OCI-LY1 (cell line): ENCODE measurements at regions not wholly inside any gene's neighbourhood (a gene's known extent, or its start where the extent isn't known, plus 50 kb on each side); places are given as distances from the start of the nearest gene placed in this dataset.

Experiments used
- H2AFZ ChIP-seq: fragments of 200-600 bp; sonication (generic), shearing (Covaris generic); 2 replicates; pipeline ENCODE4 v1.6.0; 2014; ENCODE audit warnings: antibody characterized with exemption, mild to moderate bottlenecking, low read length
- H3F3A ChIP-seq: fragments of 200-600 bp; sonication (generic), shearing (Covaris generic); 2 replicates; pipeline ENCODE4 v1.6.0; 2014; ENCODE audit warnings: mild to moderate bottlenecking, antibody characterized with exemption, low read length, moderate library complexity; ENCODE audit not compliant: insufficient read depth
- H3K27ac ChIP-seq: fragments of 200-600 bp; sonication (generic); 2 replicates; pipeline ENCODE4 v1.5.1; 2014; ENCODE audit warnings: low read length, mixed run types, mild to moderate bottlenecking, low read depth; ENCODE audit not compliant: poor library complexity, severe bottlenecking
- H3K27me3 ChIP-seq: fragments of 200-600 bp; sonication (generic); 2 replicates; pipeline ENCODE4 v1.6.0; 2014; ENCODE audit warnings: antibody characterized with exemption, mild to moderate bottlenecking, low read length, moderate library complexity; ENCODE audit not compliant: insufficient read depth
- H3K36me3 ChIP-seq: fragments of 200-600 bp; sonication (generic); 2 replicates; pipeline ENCODE4 v1.6.1; 2014; ENCODE audit warnings: mild to moderate bottlenecking, antibody characterized with exemption, low read length, moderate library complexity, mixed read lengths; ENCODE audit not compliant: insufficient read depth
- H3K4me1 ChIP-seq: fragments of 200-600 bp; sonication (generic); 2 replicates; pipeline ENCODE4 v1.5.1; 2014; ENCODE audit warnings: mild to moderate bottlenecking, low read length, moderate library complexity; ENCODE audit not compliant: insufficient read depth, severe bottlenecking
- H3K4me2 ChIP-seq: fragments of 200-600 bp; sonication (generic), shearing (Covaris generic); 2 replicates; pipeline ENCODE4 v1.6.1; 2014; ENCODE audit warnings: low read length
- H3K4me3 ChIP-seq: fragments of 200-600 bp; sonication (generic); 2 replicates; pipeline ENCODE4 v1.5.1; 2014; ENCODE audit warnings: low read length, low read depth, mild to moderate bottlenecking, mixed read lengths; ENCODE audit not compliant: poor library complexity, severe bottlenecking
- H3K79me2 ChIP-seq: fragments of 200-600 bp; shearing (Covaris generic); 2 replicates; pipeline ENCODE4 v1.6.1; 2016; ENCODE audit warnings: mixed run types, low read length, mixed read lengths; ENCODE audit not compliant: insufficient read depth
- H3K9ac ChIP-seq: fragments of 200-600 bp; sonication (generic), shearing (Covaris generic); 2 replicates; pipeline ENCODE4 v1.6.1; 2014; ENCODE audit warnings: mild to moderate bottlenecking, low read length, mixed read lengths
- H3K9me2 ChIP-seq: fragments of 200-600 bp; sonication (generic), shearing (Covaris generic); 2 replicates; pipeline ENCODE4 v1.6.1; 2014; ENCODE audit warnings: low read depth, mild to moderate bottlenecking, low read length, mixed read lengths
- H3K9me3 ChIP-seq: fragments of 200-600 bp; shearing (Covaris generic); 2 replicates; pipeline ENCODE4 v1.6.1; 2014; ENCODE audit warnings: low read length, mixed read lengths
- H4K20me1 ChIP-seq: fragments of 200-600 bp; sonication (generic), shearing (Covaris generic); 2 replicates; pipeline ENCODE4 v1.6.0; 2016; ENCODE audit warnings: mild to moderate bottlenecking, low read length; ENCODE audit not compliant: insufficient read depth
- CTCF ChIP-seq: fragments of 200-600 bp; sonication (generic), shearing (Covaris generic); IDR thresholded peaks from 2 replicates; pipeline ENCODE4 v1.5.1; 2017; ENCODE audit warnings: mild to moderate bottlenecking, antibody characterized with exemption, low read length, moderate library complexity, mixed read lengths
- EZH2 ChIP-seq: fragments of 200-600 bp; sonication (generic), shearing (Covaris generic); IDR thresholded peaks from 2 replicates; pipeline ENCODE4 v1.8.0; 2017; ENCODE audit warnings: borderline replicate concordance, mixed run types, mild to moderate bottlenecking, antibody characterized with exemption, low read length, moderate library complexity, mixed read lengths

GRCh38 chr12:75818863-75819262, 212.7 kb downstream of the PHLDA1 start:
- no peaks in the 10 kb centered on the region for H3K4me1 ChIP-seq

GRCh38 chr12:75816897-75817296, 214.7 kb downstream of the PHLDA1 start:
- Histone ChIP-seq H3K27me3 (no peaks in the 10 kb centered on the region), H3K4me2 (no peak overlapping the region), H2AFZ (no peak overlapping the region), H3K9ac (no peak overlapping the region), H3K27ac (no peak overlapping the region), H3K79me2 (no peaks in the 10 kb centered on the region), H4K20me1 (no peaks in the 10 kb centered on the region), H3F3A (no peaks in the 10 kb centered on the region), H3K4me1 (no peaks in the 10 kb centered on the region), H3K9me3 (no peaks in the 10 kb centered on the region), H3K9me2 (no peaks in the 10 kb centered on the region), H3K4me3 (no peak overlapping the region), H3K36me3 (no peaks in the 10 kb centered on the region)
- TF ChIP-seq EZH2 (no peak), CTCF (peak; percentile 11; the same call in 1 of the 2 replicates)

More at GRCh38 chr12:75818863-75819262, 212.7 kb downstream of the PHLDA1 start:
- no peak for TF ChIP-seq EZH2
- no peak for TF ChIP-seq CTCF
- Histone ChIP-seq H3K9ac (no peak overlapping the region), H3K79me2 (no peaks in the 10 kb centered on the region), H3K27me3 (no peaks in the 10 kb centered on the region), H3K4me2 (no peak overlapping the region), H3K4me3 (no peak overlapping the region), H3K36me3 (no peaks in the 10 kb centered on the region), H3K9me3 (no peaks in the 10 kb centered on the region), H2AFZ (no peak overlapping the region), H3F3A (no peaks in the 10 kb centered on the region), H3K9me2 (no peaks in the 10 kb centered on the region), H4K20me1 (no peaks in the 10 kb centered on the region), H3K27ac (no peak overlapping the region)

GRCh38 chr12:75815756-75816155, 215.8 kb downstream of the PHLDA1 start:
- H3K27ac ChIP-seq, result no peak overlapping the region
- no peak overlapping the region for H3K4me2 ChIP-seq
- H3K9me2 ChIP-seq, result no peaks in the 10 kb centered on the region
- H3K36me3 ChIP-seq, result no peaks in the 10 kb centered on the region
- no peak overlapping the region for H3K4me3 ChIP-seq
- TF ChIP-seq EZH2 (no peak), CTCF (no peak)
- no peaks in the 10 kb centered on the region for H3K9me3 ChIP-seq
- no peaks in the 10 kb centered on the region for H3K4me1 ChIP-seq
- no peaks in the 10 kb centered on the region for H4K20me1 ChIP-seq
- H3F3A ChIP-seq, result no peaks in the 10 kb centered on the region
- H3K27me3 ChIP-seq, result no peaks in the 10 kb centered on the region
- H3K79me2 ChIP-seq, result no peaks in the 10 kb centered on the region
- H3K9ac ChIP-seq, result no peak overlapping the region
- no peak overlapping the region for H2AFZ ChIP-seq
